ENCODE measurements at regions not wholly inside any gene's neighbourhood (a gene's known extent, or its start where the extent isn't known, plus 50 kb on each side); places are given as distances from the start of the nearest gene placed in this dataset.

DNA sequence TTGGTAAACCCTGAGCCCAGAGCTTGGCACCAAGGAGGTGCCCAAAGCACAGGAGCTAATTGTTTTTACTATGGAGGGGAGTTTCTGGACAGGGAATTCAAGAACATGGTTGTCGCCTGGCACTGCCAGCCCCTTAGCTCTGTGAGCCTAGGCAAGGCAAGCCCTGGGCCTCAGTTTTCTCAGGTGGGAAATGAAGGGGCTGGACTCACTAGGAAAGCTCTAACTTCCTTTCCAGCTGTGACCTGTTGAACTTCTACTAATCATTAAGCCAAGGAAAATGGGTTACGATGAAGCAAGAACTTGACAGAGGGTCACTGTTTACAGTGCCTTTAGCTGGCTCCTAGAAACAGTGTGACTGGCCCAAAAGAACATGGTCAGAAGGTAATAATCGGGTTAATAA, 277.2 kb downstream of the SHQ1 start:
- 100% methylated on average over 2 of the region's 3 CpGs for WGBS (ENCODE audit: insufficient coverage)
- Histone ChIP-seq H2AFZ (ENCODE audit: insufficient read depth, low read depth, low read length, poor library complexity, severe bottlenecking) (no peak overlapping the region), H3K27me3 (ENCODE audit: control insufficient read depth in 2 of 2, insufficient read depth in 2 of 2, low read length in 2 of 2) (no peaks in the 10 kb centered on the region), H3K36me3 (replicated peaks in 1 of 2; ENCODE audit: control insufficient read depth in 1 of 2, insufficient read depth in 2 of 2, low read length in 2 of 2) (no peaks in the 10 kb centered on the region), H3K4me2 (replicated peaks; ENCODE audit: extremely low read depth, low read length, poor library complexity, severe bottlenecking) (no peak overlapping the region), H3K4me3 (replicated peaks in 1 of 3; ENCODE audit: low read depth in 2 of 3, low read length in 3 of 3) (no peak overlapping the region), H3K9ac (ENCODE audit: insufficient read depth, low read length, poor library complexity, severe bottlenecking) (no peak overlapping the region), H4K20me1 (ENCODE audit: insufficient read depth, low read length) (no peaks in the 10 kb centered on the region), H3K4me1 (ENCODE audit: control insufficient read depth in 1 of 2, insufficient read depth in 2 of 2, low read length in 2 of 2) (no peaks in the 10 kb centered on the region), H3K27ac (ENCODE audit: low read depth in 1 of 2, low read length in 2 of 2) (no peak overlapping the region), H3K79me2 (ENCODE audit: insufficient read depth, low read length) (no peaks in the 10 kb centered on the region), H3K9me3 (replicated peaks in 1 of 2; ENCODE audit: control insufficient read depth in 1 of 2, insufficient read depth in 1 of 2, low read length in 2 of 2) (no peaks in the 10 kb centered on the region)
- H3K4me3 Mint-ChIP-seq: no peak overlapping the region
- no peaks in the 10 kb centered on the region for H3K4me1 Mint-ChIP-seq
- peaks cover 0 to 3% (median 0%) of the 10 kb centered on the region in 3 donors for H3K27me3 Mint-ChIP-seq (ENCODE audit: low read depth in 3 of 3)
- TF ChIP-seq, protein P1, sequence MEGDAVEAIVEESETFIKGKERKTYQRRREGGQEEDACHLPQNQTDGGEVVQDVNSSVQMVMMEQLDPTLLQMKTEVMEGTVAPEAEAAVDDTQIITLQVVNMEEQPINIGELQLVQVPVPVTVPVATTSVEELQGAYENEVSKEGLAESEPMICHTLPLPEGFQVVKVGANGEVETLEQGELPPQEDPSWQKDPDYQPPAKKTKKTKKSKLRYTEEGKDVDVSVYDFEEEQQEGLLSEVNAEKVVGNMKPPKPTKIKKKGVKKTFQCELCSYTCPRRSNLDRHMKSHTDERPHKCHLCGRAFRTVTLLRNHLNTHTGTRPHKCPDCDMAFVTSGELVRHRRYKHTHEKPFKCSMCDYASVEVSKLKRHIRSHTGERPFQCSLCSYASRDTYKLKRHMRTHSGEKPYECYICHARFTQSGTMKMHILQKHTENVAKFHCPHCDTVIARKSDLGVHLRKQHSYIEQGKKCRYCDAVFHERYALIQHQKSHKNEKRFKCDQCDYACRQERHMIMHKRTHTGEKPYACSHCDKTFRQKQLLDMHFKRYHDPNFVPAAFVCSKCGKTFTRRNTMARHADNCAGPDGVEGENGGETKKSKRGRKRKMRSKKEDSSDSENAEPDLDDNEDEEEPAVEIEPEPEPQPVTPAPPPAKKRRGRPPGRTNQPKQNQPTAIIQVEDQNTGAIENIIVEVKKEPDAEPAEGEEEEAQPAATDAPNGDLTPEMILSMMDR (IDR thresholded peaks at IDR 0.05): no peak
- H3K27ac Mint-ChIP-seq: no peak overlapping the region
- no peaks in the 10 kb centered on the region for H3K9me3 Mint-ChIP-seq
- H3K36me3 Mint-ChIP-seq: no peaks in the 10 kb centered on the region
- no peak for DNase-seq
- intact Hi-C loops (cut with micrococcal nuclease): no loop called here

DNA sequence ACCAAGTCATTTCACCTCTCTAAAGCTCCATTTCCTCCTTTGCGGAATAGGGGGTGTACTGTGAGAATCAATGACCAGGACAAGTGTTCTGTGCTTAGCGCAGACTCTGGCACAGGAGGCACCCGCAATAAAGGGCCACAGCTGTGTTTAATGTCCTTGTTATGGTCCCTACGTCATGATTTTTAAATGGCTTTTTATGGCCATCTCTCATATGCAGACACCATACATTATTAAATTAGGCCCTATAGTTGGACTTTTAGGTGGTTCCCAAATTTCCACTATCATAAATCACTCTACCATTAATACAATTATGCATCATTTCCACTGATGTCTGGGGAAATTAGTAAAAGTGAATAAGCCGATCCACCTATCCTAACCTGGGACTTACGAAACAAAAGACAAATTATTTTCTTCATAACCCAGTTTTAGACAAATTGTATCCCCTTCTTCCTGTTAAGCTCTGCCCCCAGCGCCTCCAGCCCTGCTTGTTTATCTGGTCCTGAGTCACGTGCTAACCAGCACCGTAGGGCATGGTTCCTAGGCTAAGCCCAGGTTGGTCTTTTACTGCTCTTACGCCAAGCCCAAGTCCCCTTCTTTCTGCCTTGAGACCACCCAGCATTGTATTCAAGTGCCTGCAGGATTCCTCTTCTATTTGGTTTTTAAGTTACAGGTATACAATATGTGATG, 278.3 kb downstream of the SHQ1 start:
- H3K4me1 ChIP-seq (ENCODE audit: control insufficient read depth in 1 of 2, insufficient read depth in 2 of 2, low read length in 2 of 2): no peaks in the 10 kb centered on the region
- H3K36me3 ChIP-seq (replicated peaks in 1 of 2; ENCODE audit: control insufficient read depth in 1 of 2, insufficient read depth in 2 of 2, low read length in 2 of 2): no peaks in the 10 kb centered on the region
- H3K9me3 Mint-ChIP-seq: no peaks in the 10 kb centered on the region
- no peak overlapping the region for H3K27ac Mint-ChIP-seq
- no peak overlapping the region for H2AFZ ChIP-seq (ENCODE audit: insufficient read depth, low read depth, low read length, poor library complexity, severe bottlenecking)
- H3K79me2 ChIP-seq (ENCODE audit: insufficient read depth, low read length): no peaks in the 10 kb centered on the region
- DNase-seq: no peak
- H3K27ac ChIP-seq (ENCODE audit: low read depth in 1 of 2, low read length in 2 of 2): no peak overlapping the region
- intact Hi-C loops (cut with micrococcal nuclease): no loop called here
- H3K27me3 Mint-ChIP-seq (ENCODE audit: low read depth in 3 of 3): peaks cover 0 to 5% (median 0%) of the 10 kb centered on the region in 3 donors
- no peaks in the 10 kb centered on the region for H3K9me3 ChIP-seq (replicated peaks in 1 of 2; ENCODE audit: control insufficient read depth in 1 of 2, insufficient read depth in 1 of 2, low read length in 2 of 2)
- H4K20me1 ChIP-seq (ENCODE audit: insufficient read depth, low read length): no peaks in the 10 kb centered on the region
- H3K4me3 ChIP-seq (replicated peaks in 1 of 3; ENCODE audit: low read depth in 2 of 3, low read length in 3 of 3): no peak overlapping the region
- 98% methylated on average over 6 of the region's 10 CpGs for WGBS (ENCODE audit: insufficient coverage)
- TF ChIP-seq, protein P1 (IDR thresholded peaks at IDR 0.05): no peak
- no peaks in the 10 kb centered on the region for H3K4me1 Mint-ChIP-seq
- H3K4me3 Mint-ChIP-seq: no peak overlapping the region
- H3K9ac ChIP-seq (ENCODE audit: insufficient read depth, low read length, poor library complexity, severe bottlenecking): no peak overlapping the region
- no peaks in the 10 kb centered on the region for H3K36me3 Mint-ChIP-seq
- H3K4me2 ChIP-seq (replicated peaks; ENCODE audit: extremely low read depth, low read length, poor library complexity, severe bottlenecking): no peak overlapping the region
- no peaks in the 10 kb centered on the region for H3K27me3 ChIP-seq (ENCODE audit: control insufficient read depth in 2 of 2, insufficient read depth in 2 of 2, low read length in 2 of 2)
